ENCODE measurements at regions not wholly inside any gene's neighbourhood (a gene's known extent, or its start where the extent isn't known, plus 50 kb on each side); places are given as distances from the start of the nearest gene placed in this dataset.

GRCh38 chr16:52191531-52192134 lies 355.3 kb downstream of the TOX3 start:
- TF ChIP-seq, protein P1, sequence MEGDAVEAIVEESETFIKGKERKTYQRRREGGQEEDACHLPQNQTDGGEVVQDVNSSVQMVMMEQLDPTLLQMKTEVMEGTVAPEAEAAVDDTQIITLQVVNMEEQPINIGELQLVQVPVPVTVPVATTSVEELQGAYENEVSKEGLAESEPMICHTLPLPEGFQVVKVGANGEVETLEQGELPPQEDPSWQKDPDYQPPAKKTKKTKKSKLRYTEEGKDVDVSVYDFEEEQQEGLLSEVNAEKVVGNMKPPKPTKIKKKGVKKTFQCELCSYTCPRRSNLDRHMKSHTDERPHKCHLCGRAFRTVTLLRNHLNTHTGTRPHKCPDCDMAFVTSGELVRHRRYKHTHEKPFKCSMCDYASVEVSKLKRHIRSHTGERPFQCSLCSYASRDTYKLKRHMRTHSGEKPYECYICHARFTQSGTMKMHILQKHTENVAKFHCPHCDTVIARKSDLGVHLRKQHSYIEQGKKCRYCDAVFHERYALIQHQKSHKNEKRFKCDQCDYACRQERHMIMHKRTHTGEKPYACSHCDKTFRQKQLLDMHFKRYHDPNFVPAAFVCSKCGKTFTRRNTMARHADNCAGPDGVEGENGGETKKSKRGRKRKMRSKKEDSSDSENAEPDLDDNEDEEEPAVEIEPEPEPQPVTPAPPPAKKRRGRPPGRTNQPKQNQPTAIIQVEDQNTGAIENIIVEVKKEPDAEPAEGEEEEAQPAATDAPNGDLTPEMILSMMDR (conservative IDR thresholded peaks at IDR 0.05) = peak; percentile 96
- H3K4me1 Mint-ChIP-seq (ENCODE audit: unreplicated experiment) = peaks cover 3% of the 10 kb centered on the region
- no peaks in the 10 kb centered on the region for H3K9me3 Mint-ChIP-seq
- H3K27ac Mint-ChIP-seq = no peak overlapping the region
- peaks cover 43% of the 10 kb centered on the region for H3K27me3 Mint-ChIP-seq
- H3K4me3 Mint-ChIP-seq = no peak overlapping the region
- peak; percentile 78 for DNase-seq (ENCODE audit: extremely low spot score, unreplicated experiment)
- no peaks in the 10 kb centered on the region for H3K36me3 Mint-ChIP-seq

DNA sequence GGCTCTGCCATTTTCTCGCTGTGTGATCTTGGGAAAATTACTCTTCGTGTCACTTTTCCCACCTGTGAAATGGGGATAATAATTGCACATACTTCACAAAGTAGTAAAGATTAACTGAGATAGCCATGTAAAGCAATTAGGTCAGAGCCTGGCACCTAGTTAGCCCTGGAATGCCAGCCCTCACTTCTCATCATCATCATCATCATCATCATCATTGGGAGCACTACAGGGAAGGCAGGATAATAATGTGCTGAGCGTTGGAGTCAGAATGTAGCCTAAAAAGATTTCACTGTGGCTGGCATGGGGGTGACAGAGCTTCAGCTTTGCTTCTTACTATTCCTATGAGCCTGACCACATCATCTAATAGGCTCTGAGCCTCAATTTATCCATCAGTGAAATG lies 362.6 kb downstream of the TOX3 start:
- H3K36me3 Mint-ChIP-seq = no peaks in the 10 kb centered on the region
- H3K27me3 Mint-ChIP-seq = peaks cover 27% of the 10 kb centered on the region
- TF ChIP-seq, protein P1 (conservative IDR thresholded peaks at IDR 0.05) = no peak
- no peaks in the 10 kb centered on the region for H3K4me1 Mint-ChIP-seq (ENCODE audit: unreplicated experiment)
- H3K9me3 Mint-ChIP-seq = peaks cover 5% of the 10 kb centered on the region
- H3K27ac Mint-ChIP-seq = no peak overlapping the region
- H3K4me3 Mint-ChIP-seq = no peak overlapping the region
- DNase-seq (ENCODE audit: extremely low spot score, unreplicated experiment) = no peak

DNA sequence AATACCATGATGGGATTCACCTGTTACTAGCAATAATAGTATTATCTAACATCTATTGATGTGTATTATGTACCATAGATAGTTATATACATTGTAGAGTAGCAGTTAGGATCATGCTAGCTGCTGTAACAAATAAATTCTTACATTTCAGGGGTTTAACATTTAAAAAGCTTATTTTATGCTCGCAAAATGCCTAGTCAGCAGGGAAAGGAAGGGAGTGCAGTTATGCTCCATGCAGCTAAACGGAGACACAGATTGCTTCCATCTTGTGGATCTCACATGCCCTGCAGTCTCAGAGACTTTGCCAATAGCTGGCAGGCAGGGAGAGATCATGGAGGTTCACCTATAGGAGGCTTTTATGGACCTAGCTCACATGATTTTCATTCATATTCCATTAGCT lies 364.1 kb downstream of the TOX3 start:
- DNase-seq (ENCODE audit: extremely low spot score, unreplicated experiment) = no peak
- TF ChIP-seq, protein P1 (conservative IDR thresholded peaks at IDR 0.05) = no peak
- Mint-ChIP-seq H3K27ac (no peak overlapping the region), H3K4me1 (ENCODE audit: unreplicated experiment) (no peaks in the 10 kb centered on the region), H3K9me3 (peaks cover 5% of the 10 kb centered on the region), H3K27me3 (peaks cover 22% of the 10 kb centered on the region), H3K4me3 (no peak overlapping the region), H3K36me3 (no peaks in the 10 kb centered on the region)

GRCh38 chr16:52174168-52174567 lies 372.8 kb downstream of the TOX3 start:
- Mint-ChIP-seq H3K4me3 (no peak overlapping the region), H3K9me3 (no peaks in the 10 kb centered on the region), H3K27ac (no peak overlapping the region), H3K36me3 (no peaks in the 10 kb centered on the region), H3K27me3 (peaks cover 2% of the 10 kb centered on the region), H3K4me1 (ENCODE audit: unreplicated experiment) (no peaks in the 10 kb centered on the region)
- TF ChIP-seq, protein P1 (conservative IDR thresholded peaks at IDR 0.05) = no peak
- DNase-seq (ENCODE audit: extremely low spot score, unreplicated experiment) = no peak

DNA sequence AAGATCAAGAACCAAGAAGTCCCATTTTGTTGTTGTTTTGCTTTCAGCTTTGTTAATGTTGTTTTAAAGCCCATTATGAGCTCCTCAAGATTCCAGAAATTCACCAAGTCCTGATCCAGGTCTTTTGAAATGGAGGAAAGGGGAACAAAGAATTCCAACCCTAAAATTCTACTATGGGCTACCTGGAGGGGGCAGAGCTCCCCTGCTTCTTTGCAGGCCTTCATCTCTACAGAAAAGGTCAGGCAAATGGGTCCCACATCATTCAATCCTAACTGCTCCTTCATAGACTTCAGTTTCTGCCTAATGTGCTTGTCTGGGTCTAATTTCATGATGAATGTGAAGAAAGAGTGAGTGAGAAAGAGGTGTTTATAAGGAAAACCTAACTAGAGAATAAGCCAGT lies 375.5 kb downstream of the TOX3 start:
- Mint-ChIP-seq H3K27ac (no peak overlapping the region), H3K9me3 (no peaks in the 10 kb centered on the region), H3K27me3 (peaks cover 2% of the 10 kb centered on the region), H3K4me3 (no peak overlapping the region), H3K4me1 (ENCODE audit: unreplicated experiment) (no peaks in the 10 kb centered on the region), H3K36me3 (no peaks in the 10 kb centered on the region)
- TF ChIP-seq, protein P1 (conservative IDR thresholded peaks at IDR 0.05) = no peak
- no peak for DNase-seq (ENCODE audit: extremely low spot score, unreplicated experiment)

- TF ChIP-seq, protein P1 (conservative IDR thresholded peaks at IDR 0.05) = no peak
- no peak for DNase-seq (ENCODE audit: extremely low spot score, unreplicated experiment)
- Mint-ChIP-seq H3K27ac (no peak overlapping the region), H3K4me3 (no peak overlapping the region), H3K27me3 (no peaks in the 10 kb centered on the region), H3K36me3 (no peaks in the 10 kb centered on the region), H3K4me1 (ENCODE audit: unreplicated experiment) (no peaks in the 10 kb centered on the region), H3K9me3 (no peaks in the 10 kb centered on the region)
Observed at GRCh38 chr16:52167328-52167727, 379.6 kb downstream of the TOX3 start.
